Endodermal cell (in vitro differentiated cells): ENCODE measurements at regions not wholly inside any gene's neighbourhood (a gene's known extent, or its start where the extent isn't known, plus 50 kb on each side); places are given as distances from the start of the nearest gene placed in this dataset.

Source experiments
- DNase-seq: peaks from one replicate; pipeline ENCODE4 v3.0.0-alpha.2; 2017
- H3K27ac ChIP-seq: 2 replicates; pipeline ENCODE4 v1.5.1; 2013; ENCODE audit warnings: mild to moderate bottlenecking, low read depth, low read length, moderate library complexity
- H3K27me3 ChIP-seq: 2 replicates; pipeline ENCODE4 v1.6.1; 2013; ENCODE audit warnings: mild to moderate bottlenecking, low read length, moderate library complexity; ENCODE audit not compliant: insufficient read depth, control insufficient read depth, poor library complexity, severe bottlenecking
- H3K36me3 ChIP-seq: 2 replicates; pipeline ENCODE4 v1.7.0; 2013; ENCODE audit warnings: mild to moderate bottlenecking, low read length, moderate library complexity; ENCODE audit not compliant: control insufficient read depth, insufficient read depth
- H3K4me1 ChIP-seq: one replicate; pipeline ENCODE4 v1.7.0; 2013; ENCODE audit warnings: low read length; ENCODE audit not compliant: control insufficient read depth, insufficient read depth
- H3K4me3 ChIP-seq: 2 replicates; pipeline ENCODE4 v1.5.1; 2013; ENCODE audit warnings: mild to moderate bottlenecking, low read length, moderate library complexity
- H3K9ac ChIP-seq: 2 replicates; pipeline ENCODE4 v1.6.1; 2013; ENCODE audit warnings: mild to moderate bottlenecking, low read length, moderate library complexity; ENCODE audit not compliant: poor library complexity, severe bottlenecking; ENCODE audit errors: extremely low read depth
- H3K9me3 ChIP-seq: 2 replicates; pipeline ENCODE4 v1.6.1; 2013; ENCODE audit warnings: mild to moderate bottlenecking, low read length, moderate library complexity; ENCODE audit not compliant: control insufficient read depth
- H3K27ac Mint-ChIP-seq: 2 replicates; pipeline ENCODE4 v1.8.0; 2020; ENCODE audit warnings: mixed read lengths
- H3K27me3 Mint-ChIP-seq: 2 replicates; pipeline ENCODE4 v1.8.0; 2021; ENCODE audit warnings: mild to moderate bottlenecking, mixed read lengths; ENCODE audit not compliant: insufficient read depth
- H3K36me3 Mint-ChIP-seq: 2 replicates; pipeline ENCODE4 v1.8.0; 2020; ENCODE audit warnings: low read depth, mixed read lengths
- H3K4me1 Mint-ChIP-seq: 2 replicates; pipeline ENCODE4 v1.8.0; 2020; ENCODE audit warnings: mixed read lengths
- H3K4me3 Mint-ChIP-seq: 2 replicates; pipeline ENCODE4 v1.8.0; 2020; ENCODE audit warnings: mild to moderate bottlenecking, moderate library complexity, mixed read lengths
- H3K9me3 Mint-ChIP-seq: 2 replicates; pipeline ENCODE4 v1.8.0; 2020; ENCODE audit warnings: mild to moderate bottlenecking, mixed read lengths
- CTCF ChIP-seq: fragments of 200-600 bp; sonication (generic); conservative IDR thresholded peaks from 2 replicates; pipeline ENCODE4 v1.5.0; 2021; ENCODE audit warnings: antibody characterized with exemption, mild to moderate bottlenecking
- WGBS, 2 experiments: methylation state at CpG; one replicate each; pipeline versions ENCODE4 v1.1.5 to v1.1.7; 2013; ENCODE audit warnings: missing lambda C conversion rate in 2 of 2, mixed read lengths in 1 of 2; ENCODE audit not compliant: insufficient coverage in 1 of 2, insufficient read length in 1 of 2; 5-methylcytosine and 5-hydroxymethylcytosine counted together

- peaks cover 2% of the 10 kb centered on the region for H3K36me3 Mint-ChIP-seq
- 91% methylated on average over 10 of the region's 10 CpGs for WGBS, 2 experiments
Observed at GRCh38 chr6:157772820-157773219, 50.2 kb upstream of the SNX9 start.

More at GRCh38 chr6:157772820-157773219, 50.2 kb upstream of the SNX9 start:
- H3K4me3 ChIP-seq, result no peak overlapping the region
- no peak overlapping the region for H3K9ac ChIP-seq
- Mint-ChIP-seq H3K27ac (no peak overlapping the region), H3K27me3 (peaks cover 14% of the 10 kb centered on the region), H3K9me3 (peaks cover 8% of the 10 kb centered on the region), H3K4me1 (peaks cover 5% of the 10 kb centered on the region), H3K4me3 (no peak overlapping the region)
- no peaks in the 10 kb centered on the region for H3K9me3 ChIP-seq
- H3K27ac ChIP-seq, result no peak overlapping the region
- DNase-seq, result no peak
- H3K36me3 ChIP-seq, result no peaks in the 10 kb centered on the region
- TF ChIP-seq CTCF, result no peak
- H3K4me1 ChIP-seq, result no peaks in the 10 kb centered on the region
- H3K27me3 ChIP-seq, result no peaks in the 10 kb centered on the region
